ENCODE measurements at regions not wholly inside any gene's neighbourhood (a gene's known extent, or its start where the extent isn't known, plus 50 kb on each side); places are given as distances from the start of the nearest gene placed in this dataset.

- TF ChIP-seq EZH2 (optimal IDR thresholded peaks at IDR 0.05; ENCODE audit: low read depth, low read length) (no peak), CTCF (IDR thresholded peaks at IDR 0.05; ENCODE audit: low read length) (no peak), EZH2phosphoT487 (IDR thresholded peaks at IDR 0.05; ENCODE audit: low read length) (no peak)
Measured at GRCh38 chr13:97110936-97111335, 111.2 kb upstream of the MBNL2 start.

All from MM.1S (cell line).